Ovary (tissue), 7 donors: ENCODE measurements at regions not wholly inside any gene's neighbourhood (a gene's known extent, or its start where the extent isn't known, plus 50 kb on each side); places are given as distances from the start of the nearest gene placed in this dataset.

Source experiments
- DNase-seq, 5 donors: peaks; one replicate each; pipeline ENCODE4 v3.0.0-alpha.2; 2019 to 2020
- H3K27ac ChIP-seq, 2 donors: fragments of 200-600 bp; one replicate each; pipeline versions ENCODE4 v1.5.1 to v1.8.0; 2019 to 2022
- H3K27me3 ChIP-seq: fragments of 200-600 bp; one replicate; pipeline ENCODE4 v1.8.0; 2022
- H3K36me3 ChIP-seq: fragments of 200-600 bp; sonication (generic); one replicate; pipeline ENCODE4 v1.5.1; 2019
- H3K4me1 ChIP-seq: one replicate; pipeline ENCODE4 v1.8.1; 2013; ENCODE audit warnings: mild to moderate bottlenecking, moderate library complexity; ENCODE audit not compliant: insufficient read depth
- H3K4me3 ChIP-seq: fragments of 200-600 bp; sonication (generic); one replicate; pipeline ENCODE4 v1.5.1; 2017
- H3K9me3 ChIP-seq, 2 donors: fragments of 200-600 bp in 1 of 2; sonication (generic) in 1 of 2; one replicate each; pipeline versions ENCODE4 v1.5.1 to v1.8.1; 2013 to 2019; ENCODE audit warnings: mild to moderate bottlenecking in 1 of 2, moderate library complexity in 1 of 2
- EP300 ChIP-seq: sonication (generic); formaldehyde crosslinking; IDR thresholded peaks from one replicate; pipeline ENCODE4 v1.6.1; 2017; ENCODE audit warnings: antibody characterized with exemption
- POLR2A ChIP-seq: fragments of 450-650 bp; IDR thresholded peaks from one replicate; pipeline ENCODE4 v1.6.1; 2017; ENCODE audit warnings: antibody characterized with exemption, mild to moderate bottlenecking, moderate library complexity
- WGBS, 3 donors: extraction: QIAGEN DNeasy Blood & Tissue Kit in 1 of 3; methylation state at CpG; one replicate each; pipeline versions ENCODE4 v1.1.5 to v1.1.7; 2013 to 2017; 5-methylcytosine and 5-hydroxymethylcytosine counted together
- intact Hi-C, 4 donors: fragments of 100-400 bp; cut with DNase I; formaldehyde crosslinking; loops; one replicate each; pipeline versions ENCODE4 v1.11.0 to v1.15.1; 2022 to 2023
- TF ChIP-seq, protein P1 (sequence below), 3 donors: fragments of 450-650 bp in 2 of 3; fragments of 200-600 bp in 1 of 3; IDR thresholded peaks; one replicate each; pipeline versions ENCODE4 v1.5.1 to v1.8.0; 2016 to 2022; ENCODE audit warnings: antibody characterized with exemption in 3 of 3, mild to moderate bottlenecking in 1 of 3
- donor health status: DM: no; HTN: no; CAD: no; lungs with moderate emphysema.
- donor health status: DM: no; HTN: no; CAD: no.
- donor health status: Bipolar disorder and iron deficiency.
- donor health status: DM: no; HTN: no; CAD: no.
- donor health status: DM: yes; HTN: yes; CAD: no.

DNA sequence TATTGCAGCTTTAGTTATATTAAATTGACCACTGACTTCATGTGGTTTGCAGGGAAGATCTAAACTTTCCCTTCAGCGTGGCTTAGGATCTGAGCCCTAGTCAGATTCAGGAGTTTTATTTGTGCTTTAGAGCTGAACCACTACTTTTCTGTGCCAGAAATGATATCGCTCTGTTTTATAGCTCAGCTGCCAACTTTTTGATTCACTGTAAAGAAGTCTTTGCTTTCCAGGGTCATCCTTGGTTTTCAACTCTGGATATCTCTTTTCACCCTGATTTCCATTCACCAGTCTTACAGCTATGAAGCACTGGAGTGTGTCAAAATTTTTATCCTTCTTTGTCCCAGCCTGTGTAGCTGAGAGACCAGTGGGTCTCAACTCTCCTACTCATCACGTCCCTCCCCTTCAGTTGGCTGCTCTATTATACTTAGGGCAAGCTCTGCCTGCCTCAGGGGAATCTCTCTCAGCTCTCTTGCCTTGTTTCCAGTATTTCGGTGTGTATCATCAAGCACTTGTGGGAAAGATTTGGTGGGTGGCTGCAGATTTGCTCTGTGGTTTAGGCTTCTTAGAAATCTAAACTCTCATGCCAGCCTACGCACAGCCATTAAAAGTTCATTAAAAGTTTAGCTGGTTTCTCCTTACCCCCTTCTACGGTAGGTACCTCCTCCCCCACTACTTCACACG lies 425.5 kb downstream of the TENT5A start:
- Histone ChIP-seq H3K36me3 (no peaks in the 10 kb centered on the region), H3K4me1 (peaks cover 2% of the 10 kb centered on the region), H3K4me3 (no peak overlapping the region), H3K9me3 (no peaks in the 10 kb centered on the region), H3K27me3 (no peaks in the 10 kb centered on the region), H3K27ac (no peak overlapping the region)
- DNase-seq, result no peak
- WGBS, 3 donors, result 26 to 32% (median 29%) methylated on average over 7 of the region's 7 CpGs
- TF ChIP-seq EP300 (no peak), POLR2A (no peak)
- TF ChIP-seq, protein P1, sequence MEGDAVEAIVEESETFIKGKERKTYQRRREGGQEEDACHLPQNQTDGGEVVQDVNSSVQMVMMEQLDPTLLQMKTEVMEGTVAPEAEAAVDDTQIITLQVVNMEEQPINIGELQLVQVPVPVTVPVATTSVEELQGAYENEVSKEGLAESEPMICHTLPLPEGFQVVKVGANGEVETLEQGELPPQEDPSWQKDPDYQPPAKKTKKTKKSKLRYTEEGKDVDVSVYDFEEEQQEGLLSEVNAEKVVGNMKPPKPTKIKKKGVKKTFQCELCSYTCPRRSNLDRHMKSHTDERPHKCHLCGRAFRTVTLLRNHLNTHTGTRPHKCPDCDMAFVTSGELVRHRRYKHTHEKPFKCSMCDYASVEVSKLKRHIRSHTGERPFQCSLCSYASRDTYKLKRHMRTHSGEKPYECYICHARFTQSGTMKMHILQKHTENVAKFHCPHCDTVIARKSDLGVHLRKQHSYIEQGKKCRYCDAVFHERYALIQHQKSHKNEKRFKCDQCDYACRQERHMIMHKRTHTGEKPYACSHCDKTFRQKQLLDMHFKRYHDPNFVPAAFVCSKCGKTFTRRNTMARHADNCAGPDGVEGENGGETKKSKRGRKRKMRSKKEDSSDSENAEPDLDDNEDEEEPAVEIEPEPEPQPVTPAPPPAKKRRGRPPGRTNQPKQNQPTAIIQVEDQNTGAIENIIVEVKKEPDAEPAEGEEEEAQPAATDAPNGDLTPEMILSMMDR (IDR thresholded peaks at IDR 0.05), result no peak
- intact Hi-C loops, result no loop called here

DNA sequence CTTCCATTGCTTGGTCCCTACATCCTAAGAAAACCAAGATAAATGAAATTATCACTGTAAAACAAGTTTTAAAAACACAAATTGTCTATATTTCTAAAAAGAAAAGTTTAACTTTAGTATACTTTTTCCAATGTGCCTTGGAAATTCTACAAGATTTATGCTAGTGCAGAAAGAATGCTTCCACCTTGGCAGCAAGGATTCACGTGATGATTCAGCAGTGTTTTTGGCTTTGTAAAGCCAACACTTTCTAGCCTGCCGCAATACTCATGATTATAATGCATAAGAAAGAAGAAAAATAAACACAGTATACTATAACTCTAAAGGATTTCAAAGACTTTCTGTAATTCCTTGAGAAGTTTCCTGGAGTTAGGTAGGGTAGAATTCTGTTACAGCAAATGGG lies 442.7 kb downstream of the TENT5A start:
- intact Hi-C loops, result no loop called here
- Histone ChIP-seq H3K27ac (no peak overlapping the region), H3K36me3 (no peaks in the 10 kb centered on the region), H3K27me3 (no peaks in the 10 kb centered on the region), H3K4me1 (no peaks in the 10 kb centered on the region), H3K4me3 (no peak overlapping the region), H3K9me3 (no peaks in the 10 kb centered on the region)
- 57 to 75% (median 58%) methylated on average over 2 of the region's 2 CpGs for WGBS, 3 donors
- TF ChIP-seq, protein P1 (IDR thresholded peaks at IDR 0.05), result no peak
- TF ChIP-seq EP300 (no peak), POLR2A (no peak)
- no peak for DNase-seq

DNA sequence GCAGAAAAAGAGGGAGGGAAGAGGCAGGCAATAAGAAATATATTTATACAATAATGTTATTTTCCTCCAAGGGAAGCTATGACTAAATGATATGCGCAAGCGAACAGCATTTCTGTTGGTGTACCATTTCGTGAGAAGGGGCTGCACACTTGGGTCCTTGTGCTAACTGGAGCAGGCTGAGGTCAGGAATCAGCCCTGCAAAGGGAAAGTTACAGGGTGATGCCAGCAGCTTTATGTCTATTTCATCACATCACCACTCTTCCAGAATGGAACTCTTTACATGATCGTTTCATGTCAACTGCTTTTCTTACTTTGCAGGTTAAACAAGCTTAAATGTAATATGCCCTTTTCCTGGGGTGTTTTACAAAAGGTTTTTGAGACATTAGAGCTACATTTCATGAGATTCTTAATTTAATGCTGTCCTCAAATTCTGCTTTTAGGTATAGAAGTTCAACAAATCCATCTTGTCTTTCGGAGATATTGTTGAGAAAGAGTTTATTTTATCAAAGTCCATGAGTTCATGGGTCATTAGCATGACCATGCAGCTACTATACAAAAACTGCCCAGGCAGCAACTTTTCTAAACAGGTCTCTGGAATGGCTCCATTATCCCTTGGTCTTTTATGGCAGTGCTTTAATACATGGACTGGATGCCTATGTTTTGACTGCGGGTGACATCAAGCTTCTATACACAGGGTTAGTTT lies 443.8 kb downstream of the TENT5A start:
- no peaks in the 10 kb centered on the region for H3K9me3 ChIP-seq
- H3K4me1 ChIP-seq, result no peaks in the 10 kb centered on the region
- no peak for DNase-seq
- no peak overlapping the region for H3K27ac ChIP-seq
- TF ChIP-seq POLR2A, result no peak
- TF ChIP-seq, protein P1 (IDR thresholded peaks at IDR 0.05), result no peak
- TF ChIP-seq EP300, result no peak
- intact Hi-C loops, result no loop called here
- no peaks in the 10 kb centered on the region for H3K27me3 ChIP-seq
- H3K4me3 ChIP-seq, result no peak overlapping the region
- H3K36me3 ChIP-seq, result no peaks in the 10 kb centered on the region
- 94 to 95% (median 95%) methylated on average over 6 of the region's 6 CpGs for WGBS, 3 donors

DNA sequence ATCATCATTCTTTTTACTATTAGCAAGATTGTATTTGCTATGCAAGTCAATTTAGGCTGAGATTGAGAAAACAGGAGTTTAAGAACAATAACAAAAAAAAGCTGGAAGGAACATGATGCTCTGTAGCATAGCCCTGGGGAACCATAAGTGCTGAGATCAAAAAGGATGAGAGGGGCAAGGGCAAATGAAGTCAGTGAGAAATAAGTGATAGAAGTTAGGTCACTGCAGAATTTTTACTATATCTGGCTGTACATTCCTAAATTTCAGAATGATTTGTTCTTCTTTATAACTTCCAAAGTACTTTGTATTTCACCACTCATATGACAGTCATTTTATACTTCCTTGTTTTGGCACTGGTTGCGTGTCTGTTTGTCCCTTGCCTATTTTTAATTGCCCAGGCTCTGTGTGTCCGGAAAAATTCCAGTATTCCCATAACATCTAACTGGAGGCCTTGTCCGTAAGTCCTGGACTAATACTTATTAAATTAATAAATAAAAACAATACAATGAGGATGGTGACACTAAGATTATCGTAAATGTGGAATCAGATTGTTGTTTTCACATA lies 444.7 kb downstream of the TENT5A start:
- Histone ChIP-seq H3K4me1 (no peaks in the 10 kb centered on the region), H3K4me3 (no peak overlapping the region), H3K36me3 (no peaks in the 10 kb centered on the region), H3K27me3 (no peaks in the 10 kb centered on the region), H3K27ac (no peak overlapping the region), H3K9me3 (no peaks in the 10 kb centered on the region)
- no peak for DNase-seq
- 83 to 93% (median 90%) methylated on average over 4 of the region's 4 CpGs for WGBS, 3 donors
- intact Hi-C loops, result no loop called here
- TF ChIP-seq EP300 (no peak), POLR2A (no peak)
- TF ChIP-seq, protein P1 (IDR thresholded peaks at IDR 0.05), result no peak
